Left kidney (tissue), 1 donor: ENCODE measurements at regions not wholly inside any gene's neighbourhood (a gene's known extent, or its start where the extent isn't known, plus 50 kb on each side); places are given as distances from the start of the nearest gene placed in this dataset.
"Not testable (repeated sequence)": the region's sequence is repeated elsewhere in the genome, so short reads cannot be mapped to it uniquely, and the experiment has no call there.

ENCODE experiments used
- DNase-seq: peaks from one replicate; pipeline ENCODE4 v3.0.0-alpha.2; 2013

GRCh38 chr1:61028136-61028535 lies 54.2 kb upstream of the NFIA start:
- no peak for DNase-seq

DNA sequence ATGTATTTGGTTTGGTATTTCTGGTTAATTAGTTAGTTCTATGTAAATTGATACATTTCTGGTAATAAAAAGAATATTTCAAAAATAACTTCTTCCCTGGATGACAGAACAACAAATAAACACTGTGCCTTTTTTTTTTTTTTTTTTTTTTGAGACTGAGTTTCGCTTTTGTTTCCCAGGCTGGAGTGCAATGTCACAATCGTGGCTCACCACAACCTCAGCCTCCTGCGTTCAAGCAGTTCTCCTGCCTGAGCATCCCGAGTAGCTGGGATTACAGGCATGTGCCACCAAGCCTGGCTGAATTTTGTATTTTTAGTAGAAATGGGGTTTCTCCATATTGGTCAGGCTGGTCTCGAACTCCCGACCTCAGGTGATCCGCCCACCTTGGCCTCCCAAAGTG lies 64.3 kb upstream of the NFIA start:
- not testable (repeated sequence) for DNase-seq

DNA sequence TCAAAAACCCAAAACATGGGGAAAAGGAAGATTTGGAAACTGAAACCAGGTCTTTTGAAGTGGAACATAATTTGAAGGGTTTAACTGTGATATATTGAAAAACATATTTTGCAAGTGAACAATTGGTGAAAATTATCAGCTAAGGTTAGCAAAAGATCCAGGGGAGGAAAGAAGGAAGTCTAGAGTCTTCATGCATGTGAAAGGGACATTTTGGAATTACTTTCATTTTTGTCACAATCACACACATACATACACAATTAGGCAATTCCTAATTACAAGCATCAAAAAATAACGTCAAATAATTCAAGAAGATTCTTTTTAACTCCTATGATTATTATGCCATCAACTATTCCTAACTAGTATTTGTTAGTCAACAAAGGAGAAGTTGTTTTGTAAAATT lies 64.7 kb upstream of the NFIA start:
- no peak for DNase-seq

GRCh38 chr1:61013946-61014667 lies 68.3 kb upstream of the NFIA start:
- no peak for DNase-seq

GRCh38 chr1:61013189-61013945 lies 69.0 kb upstream of the NFIA start:
- DNase-seq: no peak

DNA sequence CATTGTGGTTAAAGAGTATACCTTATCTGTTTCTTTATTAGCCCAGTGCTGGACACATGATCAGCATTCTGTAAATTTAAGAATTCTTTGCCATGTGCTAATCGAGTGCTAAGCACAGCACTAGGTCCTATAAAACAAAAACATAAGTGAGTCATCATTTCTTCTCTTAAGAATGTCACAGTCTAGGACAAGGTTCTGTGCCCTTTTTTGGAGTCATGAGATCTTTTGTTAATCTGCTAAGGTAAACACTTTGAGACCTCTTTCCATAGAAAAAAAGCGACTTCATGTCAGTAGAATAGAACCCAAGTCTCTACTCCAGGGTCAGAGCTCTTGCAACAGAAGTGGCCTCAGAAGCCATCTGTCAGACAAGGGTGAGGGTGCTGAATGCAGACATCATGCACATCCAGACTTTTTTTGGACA lies 70.0 kb upstream of the NFIA start:
- no peak for DNase-seq

DNA sequence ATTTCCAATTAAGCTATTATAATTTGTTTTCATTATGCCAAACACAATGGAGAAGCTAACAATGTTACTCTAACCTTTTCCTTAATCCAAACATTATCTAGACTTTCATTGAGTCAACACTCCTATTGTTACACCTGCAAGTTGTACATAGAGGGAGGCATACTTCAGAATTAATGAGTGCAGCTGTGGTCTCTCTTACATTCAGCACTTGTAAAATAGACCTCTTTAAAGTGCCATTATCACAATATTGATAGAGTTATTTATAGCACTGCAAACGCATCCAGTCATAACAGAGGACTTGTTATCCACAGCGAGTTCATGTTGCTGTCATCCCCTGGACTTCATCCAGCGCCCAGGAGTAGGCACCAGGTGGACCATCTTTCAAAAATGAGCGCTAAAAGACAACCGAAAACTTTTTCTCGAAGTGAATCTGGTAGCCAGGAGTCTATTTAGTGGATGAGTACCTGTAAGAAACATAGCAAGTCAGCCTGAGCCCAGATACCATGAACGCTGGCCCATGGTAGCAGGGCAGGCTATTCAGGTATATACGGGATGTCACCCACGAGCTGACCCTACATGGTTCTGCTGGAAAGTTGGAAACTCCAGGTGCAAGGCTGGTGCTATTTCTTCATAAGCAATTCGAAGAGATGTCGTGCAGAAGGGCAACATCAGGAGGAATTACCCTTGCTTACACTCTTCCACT lies 70.6 kb upstream of the NFIA start:
- DNase-seq: no peak

- DNase-seq: no peak
Observed at GRCh38 chr1:61007534-61008364, 74.6 kb upstream of the NFIA start.

- DNase-seq: no peak
Observed at GRCh38 chr1:61005614-61006580, 76.5 kb upstream of the NFIA start.

DNA sequence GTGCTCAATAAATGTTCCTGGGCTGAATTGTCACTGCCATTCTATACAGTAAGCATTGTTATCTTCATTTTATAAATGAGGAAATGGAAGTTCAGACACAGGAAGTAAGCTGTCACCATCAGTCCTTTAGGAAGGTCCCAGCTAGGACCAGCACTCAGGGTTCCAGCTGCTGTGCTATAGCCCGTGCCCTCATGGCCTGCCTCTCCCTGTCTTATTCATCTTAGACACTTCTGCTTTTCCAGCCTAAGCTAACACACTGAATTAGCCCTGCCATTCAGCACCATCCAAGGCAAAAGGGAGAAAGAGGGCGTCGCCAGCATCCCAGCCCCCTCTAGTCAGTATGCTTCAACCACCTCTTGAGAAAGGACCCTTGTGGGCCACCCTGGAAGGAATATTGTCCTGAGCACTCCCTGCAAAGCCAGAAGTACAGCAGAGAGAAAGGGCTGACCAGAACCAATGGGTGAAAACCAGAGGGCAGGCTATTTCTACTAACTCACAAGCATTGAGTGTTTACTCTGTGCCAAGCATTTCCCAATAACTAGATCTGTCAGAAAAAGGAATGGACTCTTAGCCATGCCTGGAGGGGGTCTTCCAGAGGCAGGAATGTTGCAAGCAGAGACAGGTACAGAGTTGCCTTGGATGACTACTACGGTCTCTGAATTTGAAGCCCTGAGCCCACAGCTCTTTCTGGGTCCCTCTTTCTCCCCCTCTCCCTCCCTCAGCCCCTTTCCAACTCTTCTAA lies 77.9 kb upstream of the NFIA start:
- no peak for DNase-seq

- no peak for DNase-seq
Observed at GRCh38 chr1:61000327-61000726, 82.0 kb upstream of the NFIA start.

DNA sequence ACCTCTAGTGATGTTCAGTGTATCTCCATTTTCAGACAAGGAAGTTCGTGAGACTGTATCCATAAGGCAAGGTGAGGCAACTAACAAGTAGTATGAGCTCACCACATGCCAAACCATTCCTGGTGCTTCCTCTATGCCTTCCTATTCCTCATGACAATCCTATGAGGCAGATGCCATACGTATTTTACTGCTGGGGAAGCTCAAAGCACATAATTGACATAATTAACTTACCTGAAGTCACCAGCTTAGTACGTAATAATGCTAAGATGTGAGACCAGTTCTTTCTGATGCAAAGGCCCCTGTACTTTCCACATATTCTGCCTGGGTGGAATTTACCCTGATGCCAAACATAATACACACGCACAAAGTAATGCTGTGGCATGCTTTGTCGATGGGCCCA lies 83.6 kb upstream of the NFIA start:
- DNase-seq: no peak

- DNase-seq: no peak
Observed at GRCh38 chr1:60994828-60995492, 87.4 kb upstream of the NFIA start.

DNA sequence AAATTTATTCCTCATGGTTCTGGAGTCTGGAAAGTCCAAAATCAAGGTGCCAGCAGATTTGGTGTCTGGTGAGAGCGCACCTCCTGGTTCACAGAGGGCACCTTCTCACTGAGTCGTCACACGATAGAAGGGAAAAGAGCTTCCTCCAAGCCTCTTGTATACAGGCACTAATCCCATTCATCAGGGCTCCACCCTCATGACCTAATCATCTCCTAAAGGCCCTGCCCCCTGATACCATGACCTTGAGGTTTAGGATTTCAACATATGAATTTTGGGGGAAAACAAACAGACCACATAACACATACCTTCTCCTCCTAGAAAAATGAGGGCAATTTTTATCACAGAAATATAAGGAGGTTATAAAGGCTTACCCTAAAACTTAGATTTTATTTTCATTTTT lies 88.0 kb upstream of the NFIA start:
- no peak for DNase-seq

DNA sequence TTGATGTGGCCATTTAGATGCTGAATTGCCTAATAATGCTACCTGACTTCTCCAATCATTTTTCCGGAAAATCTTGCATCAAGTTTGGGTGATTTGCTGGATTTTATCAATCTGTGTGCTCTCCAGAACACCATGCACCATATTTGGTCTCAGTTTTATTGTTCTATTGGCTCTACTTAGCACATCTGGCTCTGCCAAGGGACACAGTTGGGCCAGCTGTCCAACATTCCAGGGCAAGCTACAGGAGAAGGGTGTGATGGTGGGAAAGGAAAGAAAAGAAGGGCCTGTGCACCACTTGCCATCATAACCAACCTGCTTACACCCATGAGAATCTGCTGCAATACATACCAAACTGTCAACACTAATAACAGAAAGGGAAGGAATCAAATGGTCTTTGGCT lies 90.2 kb upstream of the NFIA start:
- DNase-seq: no peak

GRCh38 chr1:60990714-60991090 lies 91.7 kb upstream of the NFIA start:
- no peak for DNase-seq

DNA sequence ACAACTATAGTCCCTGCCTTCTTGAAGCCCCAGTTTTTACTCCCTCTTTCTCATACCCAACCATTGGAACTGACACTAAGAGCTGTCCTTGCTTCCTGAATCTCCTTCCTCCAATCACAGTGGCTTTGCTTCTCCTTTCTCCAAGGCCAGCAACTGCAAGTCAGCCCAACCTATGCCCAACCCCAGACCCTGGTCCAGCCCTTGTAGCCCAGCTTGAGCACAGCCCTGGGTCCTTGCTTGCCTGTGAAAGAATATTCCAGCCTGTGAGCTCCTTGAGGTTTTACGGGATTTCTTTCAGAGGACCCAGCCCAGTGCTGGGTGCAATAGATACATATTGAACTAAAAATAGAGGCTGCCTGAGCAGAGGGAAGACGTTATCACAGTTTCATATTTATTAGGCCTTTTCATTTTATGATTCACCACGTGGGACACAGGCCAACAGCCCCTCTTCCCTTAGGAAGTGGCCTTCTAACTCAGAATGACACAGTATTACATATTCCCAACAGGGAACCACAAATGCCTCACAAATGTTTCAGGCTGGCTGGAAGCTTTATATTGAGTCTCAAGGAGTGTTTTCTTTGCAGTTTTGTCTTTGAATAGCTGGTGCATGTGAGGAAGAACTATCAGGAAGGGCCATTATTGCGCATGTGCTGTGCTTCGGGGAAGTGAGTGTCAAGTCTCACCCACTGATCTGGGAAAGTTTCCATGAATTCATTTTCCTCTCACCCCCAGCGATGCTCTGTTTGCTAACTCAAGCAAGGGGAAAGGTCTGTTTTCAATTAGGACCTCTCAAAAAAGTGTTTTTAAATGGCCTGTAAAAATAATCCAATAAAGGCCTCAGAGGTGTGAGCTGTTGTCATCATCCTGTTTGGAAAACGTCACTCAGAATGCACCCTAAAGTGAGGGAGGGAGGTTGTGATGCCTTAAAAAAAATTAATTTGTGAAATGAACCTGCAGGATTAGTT lies 92.3 kb upstream of the NFIA start:
- DNase-seq: no peak

DNA sequence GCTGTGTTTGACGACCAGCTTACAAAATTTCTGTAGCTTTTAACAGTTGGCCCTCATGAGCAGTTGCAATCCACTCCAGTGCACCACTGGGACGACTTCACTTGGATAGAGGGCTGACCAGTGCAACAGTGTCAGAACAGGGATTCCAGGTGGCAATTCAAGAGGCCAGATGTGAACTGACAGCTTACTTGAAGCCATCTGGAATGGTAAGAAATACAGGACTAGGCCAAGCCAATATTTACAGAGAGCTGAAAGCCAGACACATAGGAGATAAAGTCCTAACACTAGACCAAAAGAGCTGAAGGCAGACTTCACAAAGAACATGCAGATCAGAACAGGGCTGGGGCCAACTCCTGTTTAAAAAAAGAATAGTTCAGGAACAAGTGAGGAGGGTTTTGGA lies 93.5 kb upstream of the NFIA start:
- DNase-seq: no peak

GRCh38 chr1:60987904-60988303 lies 94.5 kb upstream of the NFIA start:
- no peak for DNase-seq
